GM10248 (cell line): ENCODE measurements at regions not wholly inside any gene's neighbourhood (a gene's known extent, or its start where the extent isn't known, plus 50 kb on each side); places are given as distances from the start of the nearest gene placed in this dataset.

ENCODE experiments used
- CTCF ChIA-PET: fragments of 300-600 bp; sonication (Branson Sonifier 250); formaldehyde crosslinking; extraction: SDS; loops from one replicate; lab custom pipeline; 2021; ENCODE audit warnings: antibody characterized with exemption; lab: Yijun Ruan, JAX
- POLR2A ChIA-PET: fragments of 350-650 bp; sonication (Branson Sonifier 250); formaldehyde crosslinking; extraction: SDS; loops from one replicate; lab custom pipeline; 2020; ENCODE audit warnings: antibody characterized with exemption; lab: Yijun Ruan, JAX
- DNase-seq: peaks from one replicate; pipeline ENCODE4 v3.0.0; 2012; ENCODE audit errors: extremely low spot score
- CTCF ChIP-seq: IDR thresholded peaks from 2 replicates; pipeline ENCODE4 v1.5.1; 2012; ENCODE audit warnings: mild to moderate bottlenecking, low read depth; ENCODE audit errors: extremely low read depth, missing control alignments, control extremely low read depth

- CTCF ChIA-PET = no interaction called here
- TF ChIP-seq CTCF = no peak
- POLR2A ChIA-PET = interaction anchor here (0.7 kb wide), 1 partner anchor 124 kb away, joined by 3 read pairs; no protein-coding TSS in a partner anchor
- DNase-seq = no peak
Observed at GRCh38 chr22:49132009-49132408, 695.7 kb downstream of the BRD1 start.

DNA sequence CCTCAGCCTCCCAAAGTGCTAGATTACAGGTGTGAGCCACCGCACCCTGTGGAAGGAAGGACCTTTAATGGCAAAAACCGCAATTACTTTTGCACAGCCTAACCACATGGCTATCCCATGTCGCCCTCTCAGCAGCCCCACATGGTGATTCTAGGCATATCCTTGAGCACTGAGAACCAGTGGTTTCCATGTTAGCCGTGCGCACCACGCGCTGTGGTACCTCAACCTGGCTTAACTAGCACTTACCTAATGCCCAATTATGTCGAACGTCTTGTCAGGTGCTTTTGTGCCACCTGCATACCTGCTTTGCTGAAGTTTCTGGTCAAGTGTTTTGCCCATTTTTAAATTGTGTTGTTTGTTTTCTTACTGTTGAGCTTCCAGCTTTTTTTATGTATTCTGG, 697.9 kb downstream of the BRD1 start:
- POLR2A ChIA-PET = no interaction called here
- no peak for DNase-seq
- TF ChIP-seq CTCF = no peak
- CTCF ChIA-PET = no interaction called here

DNA sequence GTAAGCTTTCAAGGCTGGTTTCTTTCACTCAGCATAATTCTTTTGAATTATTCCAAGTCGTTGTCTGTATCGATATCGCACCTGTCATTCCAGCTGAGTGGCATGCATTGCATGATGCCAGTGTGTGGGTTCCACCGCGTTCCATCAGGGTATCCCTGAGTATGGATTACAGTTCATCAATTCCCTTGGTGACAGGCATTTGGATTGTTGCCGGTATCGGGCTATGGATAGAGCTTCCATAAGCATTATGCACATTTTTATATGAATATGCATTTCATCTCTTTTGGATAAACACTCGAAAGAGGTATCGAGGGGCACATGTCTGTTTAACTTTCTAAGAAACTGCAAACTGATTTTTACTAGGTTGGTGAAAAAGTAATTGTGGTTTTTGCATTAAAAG, 698.8 kb downstream of the BRD1 start:
- ChIA-PET CTCF (no interaction called here), POLR2A (no interaction called here)
- DNase-seq = no peak
- no peak for TF ChIP-seq CTCF

DNA sequence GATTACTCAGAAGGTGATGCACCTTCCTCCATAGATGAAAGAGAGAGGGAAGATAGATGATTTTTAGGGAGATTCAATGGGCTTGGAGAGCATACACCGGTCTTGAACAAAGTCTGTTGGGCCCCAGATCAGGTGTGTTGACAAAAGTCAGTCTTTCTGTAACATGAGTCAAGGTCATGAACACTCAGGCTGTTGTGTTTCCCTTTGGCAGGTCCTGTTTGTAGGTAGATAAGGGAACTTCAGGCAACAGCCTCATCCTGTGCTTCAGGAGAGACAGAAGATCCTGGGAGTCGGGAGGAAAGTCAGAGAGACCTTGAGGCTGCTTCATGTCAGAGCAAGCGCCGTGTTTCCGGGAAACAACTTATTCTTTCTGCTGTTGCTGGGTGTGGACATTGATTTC, 703.1 kb downstream of the BRD1 start:
- DNase-seq = no peak
- ChIA-PET CTCF (no interaction called here), POLR2A (no interaction called here)
- no peak for TF ChIP-seq CTCF

- no peak for TF ChIP-seq CTCF
- DNase-seq = no peak
- ChIA-PET POLR2A (no interaction called here), CTCF (no interaction called here)
Observed at GRCh38 chr22:49123621-49124192, 704.0 kb downstream of the BRD1 start.

- no peak for TF ChIP-seq CTCF
- ChIA-PET CTCF (no interaction called here), POLR2A (no interaction called here)
- no peak for DNase-seq
Observed at GRCh38 chr22:49119551-49119952, 708.1 kb downstream of the BRD1 start.
